Activated T-cell treated with anti-CD3 and anti-CD28 coated beads for 1 hour (primary cell): ENCODE measurements at regions not wholly inside any gene's neighbourhood (a gene's known extent, or its start where the extent isn't known, plus 50 kb on each side); places are given as distances from the start of the nearest gene placed in this dataset.
"Not testable (repeated sequence)": the region's sequence is repeated elsewhere in the genome, so short reads cannot be mapped to it uniquely, and the experiment has no call there.

Experiments
- DNase-seq: peaks from one replicate; pipeline ENCODE4 v3.0.0-alpha.2; 2020; ENCODE audit warnings: low read depth

- DNase-seq = no peak
Measured at GRCh38 chr3:103787879-103788278, 1353.1 kb downstream of the ZPLD1 start.

DNA sequence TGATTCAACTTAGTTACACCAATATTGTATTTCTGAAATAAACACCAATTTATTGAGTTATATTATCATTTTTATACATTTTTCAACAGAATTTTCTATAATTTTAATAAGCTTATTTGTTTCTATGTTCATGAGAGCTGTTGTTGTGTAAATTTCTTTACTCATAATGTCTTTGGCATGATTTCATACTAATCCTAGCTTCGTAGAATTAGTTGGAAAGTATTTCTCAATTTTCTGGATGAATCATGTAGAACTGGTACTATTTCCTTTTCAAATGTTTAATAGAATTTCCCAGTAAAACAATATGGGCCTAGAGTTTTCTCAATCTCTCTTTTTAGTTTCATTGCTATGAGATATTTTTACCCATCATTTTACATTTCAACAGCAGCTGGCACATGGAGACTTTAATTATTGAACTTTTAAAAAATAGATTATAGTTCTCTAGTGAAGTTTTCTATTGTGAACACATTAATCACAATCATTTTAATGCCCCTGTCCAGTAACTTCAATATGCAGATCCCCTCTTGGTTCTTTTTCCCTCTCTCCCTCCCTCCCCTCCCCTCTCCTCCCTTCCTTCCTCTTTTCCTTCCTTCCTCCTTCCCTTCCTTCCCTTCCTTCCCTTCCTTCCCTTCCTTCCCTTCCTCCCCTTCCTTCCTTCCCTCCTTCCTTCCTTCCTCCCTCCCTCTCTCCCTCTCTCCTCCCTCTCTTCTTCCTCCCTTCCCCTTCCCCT lies 1357.1 kb downstream of the ZPLD1 start:
- DNase-seq = no peak

GRCh38 chr3:103794656-103795055 lies 1359.8 kb downstream of the ZPLD1 start:
- DNase-seq = no peak

GRCh38 chr3:103796068-103796467 lies 1361.3 kb downstream of the ZPLD1 start:
- DNase-seq = no peak

GRCh38 chr3:103803787-103804186 lies 1369.0 kb downstream of the ZPLD1 start:
- DNase-seq = no peak

- no peak for DNase-seq
Measured at GRCh38 chr3:103810167-103810566, 1375.4 kb downstream of the ZPLD1 start.

- no peak for DNase-seq
Measured at GRCh38 chr3:103813955-103814354, 1379.1 kb downstream of the ZPLD1 start.

GRCh38 chr3:103818398-103818797 lies 1383.6 kb downstream of the ZPLD1 start:
- DNase-seq = no peak

- no peak for DNase-seq
Measured at GRCh38 chr3:103818800-103819199, 1384.0 kb downstream of the ZPLD1 start.

DNA sequence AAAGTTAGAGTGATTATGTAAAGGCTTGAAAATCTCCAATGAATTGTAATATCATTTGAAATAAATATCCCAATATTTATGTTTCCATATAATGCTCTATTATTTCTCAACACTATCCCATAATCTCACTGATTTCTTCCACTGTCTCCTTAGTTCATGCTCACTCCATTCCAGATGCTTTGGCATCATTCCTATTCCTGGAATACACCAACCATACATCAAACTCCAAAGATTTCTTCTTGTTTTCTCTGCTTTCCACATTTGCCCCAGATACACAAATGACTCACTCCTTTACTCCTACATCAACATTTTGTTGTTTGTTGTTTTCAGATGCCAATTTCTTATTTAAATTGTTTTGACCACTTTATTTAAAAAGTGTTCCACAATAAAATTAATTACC lies 1390.8 kb downstream of the ZPLD1 start:
- DNase-seq = no peak

- DNase-seq = no peak
Measured at GRCh38 chr3:103829723-103830326, 1395.0 kb downstream of the ZPLD1 start.

DNA sequence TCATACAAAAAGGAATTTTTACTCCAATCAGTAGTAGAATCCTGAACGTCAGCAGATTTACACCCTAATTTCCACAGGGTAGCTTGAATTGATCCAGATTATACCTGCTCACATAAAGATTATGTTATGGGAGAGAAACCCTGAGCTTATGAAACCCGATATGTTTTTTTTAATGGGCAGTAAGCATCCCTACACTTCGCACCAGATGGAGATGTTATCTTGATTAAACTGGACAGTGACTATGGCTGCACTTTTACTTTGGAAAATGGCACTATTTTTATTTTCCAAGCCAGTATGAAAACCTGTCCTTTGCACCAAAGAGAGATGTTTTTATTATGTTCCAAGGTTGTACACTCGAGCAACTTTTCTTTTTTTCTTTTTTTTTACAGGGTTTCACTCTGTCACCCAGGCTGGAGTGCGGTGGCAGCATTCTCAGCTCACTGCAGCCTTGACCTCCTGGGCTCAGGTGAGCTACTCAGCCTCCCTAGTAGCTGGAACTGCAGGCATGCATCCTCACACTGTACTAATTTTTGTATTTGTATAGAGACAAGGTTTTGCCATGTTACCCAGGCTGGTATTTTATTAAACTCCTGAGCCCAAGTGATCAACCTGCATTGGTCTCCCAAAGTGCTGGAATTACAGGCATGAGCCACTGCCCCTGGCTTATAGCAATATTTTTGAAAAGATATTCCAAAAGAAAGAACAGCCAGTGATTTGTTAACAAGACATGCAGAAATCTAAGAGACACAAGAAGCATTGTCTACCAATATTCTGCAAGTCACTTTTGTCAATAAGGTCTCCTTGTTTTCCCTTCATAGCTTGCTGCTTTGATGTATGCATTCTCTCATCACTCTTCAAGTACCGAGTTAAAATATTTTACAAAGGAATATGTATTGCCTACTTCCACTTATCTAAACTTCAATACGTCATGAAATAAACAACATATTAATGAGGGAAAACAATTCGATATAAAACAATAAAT lies 1412.6 kb downstream of the ZPLD1 start:
- no peak for DNase-seq

- DNase-seq = no peak
Measured at GRCh38 chr3:103851793-103852192, 1417.0 kb downstream of the ZPLD1 start.

DNA sequence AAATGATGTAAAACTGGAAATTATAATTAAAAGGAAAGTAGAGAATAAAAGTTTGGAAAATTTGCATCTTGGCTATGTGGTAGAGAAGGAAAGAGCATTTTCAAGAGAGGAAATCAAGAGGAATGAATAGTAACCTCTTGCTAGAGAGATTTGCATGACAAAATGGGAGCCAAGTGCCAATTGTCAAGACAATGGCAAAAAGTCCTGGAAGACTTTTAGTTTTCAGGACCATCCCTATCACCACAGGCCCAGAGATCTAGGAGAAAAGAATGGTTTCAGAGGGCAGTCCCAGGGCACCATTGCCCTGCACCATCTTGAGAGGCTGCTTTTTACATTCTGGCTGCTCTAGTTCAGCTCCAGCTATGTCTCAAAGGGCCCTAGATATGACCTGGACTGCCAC lies 1427.6 kb downstream of the ZPLD1 start:
- no peak for DNase-seq

DNA sequence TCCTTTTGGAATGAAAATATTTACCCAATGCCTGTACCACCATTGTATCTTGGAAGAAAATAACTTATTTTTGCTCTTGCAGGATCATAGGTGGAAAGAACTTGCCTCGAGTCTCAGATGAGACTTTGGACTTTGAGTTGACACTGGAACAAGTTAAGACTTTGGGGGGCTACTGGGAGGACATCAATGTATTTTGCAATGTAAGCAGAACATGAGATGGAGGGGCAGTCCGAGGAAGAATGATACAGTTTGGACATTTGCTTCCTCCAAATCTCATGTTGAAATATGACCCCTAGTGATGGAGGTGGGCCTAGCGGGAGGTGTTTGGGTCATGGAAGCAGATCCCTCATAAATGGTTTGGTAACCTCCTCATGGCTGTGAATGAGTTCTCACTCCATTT lies 1428.6 kb downstream of the ZPLD1 start:
- DNase-seq = no peak

DNA sequence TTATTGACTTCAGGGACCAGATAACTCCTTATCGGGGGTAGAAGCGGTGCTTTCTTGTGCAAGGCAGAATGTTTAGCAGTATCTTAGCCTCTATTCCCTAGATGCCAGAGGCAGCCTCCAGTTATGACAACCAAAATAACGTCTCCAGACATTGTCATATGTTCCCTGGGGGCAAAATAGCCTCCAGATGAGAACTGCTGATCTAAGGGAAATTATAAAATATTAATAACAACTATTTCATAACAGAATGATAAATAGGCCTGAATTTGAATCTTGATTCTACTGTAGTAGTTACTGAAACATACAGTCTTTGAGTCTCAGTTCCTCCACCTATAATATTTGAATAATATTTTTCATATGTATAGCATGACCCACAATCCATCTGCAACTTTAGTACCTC lies 1431.3 kb downstream of the ZPLD1 start:
- no peak for DNase-seq

GRCh38 chr3:103873021-103873420 lies 1438.2 kb downstream of the ZPLD1 start:
- no peak for DNase-seq

GRCh38 chr3:103873897-103874545 lies 1439.2 kb downstream of the ZPLD1 start:
- DNase-seq = no peak

- DNase-seq = not testable (repeated sequence)
Measured at GRCh38 chr3:103881809-103882208, 1447.0 kb downstream of the ZPLD1 start.

- no peak for DNase-seq
Measured at GRCh38 chr3:103889675-103890074, 1454.9 kb downstream of the ZPLD1 start.

DNA sequence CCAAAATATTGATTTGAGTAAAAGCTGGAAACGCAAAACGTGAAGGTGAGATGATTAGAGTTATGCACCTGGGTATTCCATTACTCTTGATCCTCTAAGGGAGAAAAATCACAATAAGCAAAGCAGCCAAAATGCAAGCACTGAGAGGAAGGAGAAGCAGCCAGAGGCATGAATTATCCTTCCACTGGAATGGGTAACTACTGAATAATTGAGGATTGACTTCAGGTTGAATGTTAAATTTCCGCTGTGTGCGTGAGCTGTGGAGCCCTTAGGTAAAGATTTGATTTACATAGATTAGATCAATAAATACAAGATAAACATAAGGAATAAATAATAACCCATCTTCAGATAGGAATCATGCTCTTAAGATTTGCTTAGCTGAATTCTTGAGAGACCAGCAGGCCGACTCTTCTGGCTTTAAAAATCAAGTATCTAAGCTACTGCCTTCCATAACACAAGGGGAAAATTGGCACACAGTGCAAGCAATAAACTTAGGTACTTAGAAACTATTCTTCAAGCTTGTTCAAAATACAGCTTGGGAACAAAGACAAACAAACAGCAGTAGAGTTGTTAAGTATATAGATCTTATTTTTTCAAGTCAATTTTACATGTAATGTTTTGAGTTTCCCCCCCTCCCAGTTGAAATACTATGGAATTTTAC lies 1459.5 kb downstream of the ZPLD1 start:
- DNase-seq = no peak

DNA sequence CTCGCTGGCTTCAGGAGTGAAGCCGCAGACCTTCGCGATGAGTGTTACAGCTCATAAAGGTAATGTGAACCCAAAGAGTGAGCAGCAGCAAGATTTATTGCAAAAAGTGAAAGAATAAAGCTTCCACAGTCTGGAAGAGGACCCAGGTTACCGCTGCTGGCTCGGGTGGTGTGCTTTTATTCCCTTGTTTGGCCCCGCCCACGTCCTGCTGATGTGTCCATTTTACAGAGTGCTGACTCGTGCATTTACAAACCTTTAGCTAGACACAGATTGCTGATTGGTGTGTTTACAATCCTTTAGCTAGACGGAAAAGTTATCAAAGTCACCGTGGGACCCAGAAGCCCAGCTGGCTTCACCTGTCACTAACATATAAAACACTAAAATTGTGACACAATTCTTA lies 1464.5 kb downstream of the ZPLD1 start:
- no peak for DNase-seq
